Mesothelial cell of epicardium (in vitro differentiated cells): ENCODE measurements at regions not wholly inside any gene's neighbourhood (a gene's known extent, or its start where the extent isn't known, plus 50 kb on each side); places are given as distances from the start of the nearest gene placed in this dataset.

Experiments used
- DNase-seq, 2 experiments: peaks; one replicate each; pipeline ENCODE4 v3.0.0; 2021; ENCODE audit warnings: low spot score in 2 of 2; ENCODE audit not compliant: unreplicated experiment in 2 of 2
- H3K27ac Mint-ChIP-seq: 2 replicates; pipeline ENCODE4 v1.8.0; 2021; ENCODE audit warnings: mixed read lengths
- H3K27me3 Mint-ChIP-seq: 2 replicates; pipeline ENCODE4 v1.8.0; 2021; ENCODE audit warnings: low read depth, mixed read lengths
- H3K36me3 Mint-ChIP-seq: 2 replicates; pipeline ENCODE4 v1.8.0; 2021; ENCODE audit warnings: mixed read lengths
- H3K4me1 Mint-ChIP-seq: 2 replicates; pipeline ENCODE4 v1.8.0; 2021; ENCODE audit warnings: mixed read lengths
- H3K4me3 Mint-ChIP-seq: 2 replicates; pipeline ENCODE4 v1.8.0; 2021; ENCODE audit warnings: mild to moderate bottlenecking, moderate library complexity, mixed read lengths
- H3K9me3 Mint-ChIP-seq: 2 replicates; pipeline ENCODE4 v1.8.0; 2021; ENCODE audit warnings: mixed read lengths
- TF ChIP-seq, protein P1 (sequence below): fragments of 200-600 bp; sonication (generic); IDR thresholded peaks from one replicate; pipeline ENCODE4 v1.5.0; 2021; ENCODE audit warnings: antibody characterized with exemption; ENCODE audit not compliant: unreplicated experiment

DNA sequence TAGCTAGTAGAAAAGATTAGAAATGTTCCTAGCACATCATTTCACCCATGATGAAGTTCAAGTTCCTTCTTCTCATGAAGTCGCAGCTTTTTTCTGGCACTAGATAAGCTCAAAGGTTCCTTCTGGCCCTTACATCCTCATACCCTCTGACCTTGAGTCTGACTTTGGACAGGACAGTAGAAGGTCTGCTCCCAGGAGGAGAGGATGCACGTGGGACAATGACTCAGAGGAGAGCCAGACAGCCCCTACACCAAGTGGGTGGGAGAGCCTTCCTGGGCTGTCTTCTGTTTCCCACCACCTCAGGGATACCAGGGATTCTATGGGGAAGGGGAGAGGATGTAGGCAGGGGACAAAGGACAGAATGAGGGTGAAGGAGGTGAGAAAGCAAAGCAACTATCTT, 86.0 kb downstream of the HHIPL2 start:
- Mint-ChIP-seq H3K4me1 (peaks cover 10% of the 10 kb centered on the region), H3K27ac (no peak overlapping the region), H3K4me3 (no peak overlapping the region), H3K9me3 (peaks cover 15% of the 10 kb centered on the region), H3K27me3 (peaks cover 11% of the 10 kb centered on the region), H3K36me3 (peaks cover 3% of the 10 kb centered on the region)
- TF ChIP-seq, protein P1, sequence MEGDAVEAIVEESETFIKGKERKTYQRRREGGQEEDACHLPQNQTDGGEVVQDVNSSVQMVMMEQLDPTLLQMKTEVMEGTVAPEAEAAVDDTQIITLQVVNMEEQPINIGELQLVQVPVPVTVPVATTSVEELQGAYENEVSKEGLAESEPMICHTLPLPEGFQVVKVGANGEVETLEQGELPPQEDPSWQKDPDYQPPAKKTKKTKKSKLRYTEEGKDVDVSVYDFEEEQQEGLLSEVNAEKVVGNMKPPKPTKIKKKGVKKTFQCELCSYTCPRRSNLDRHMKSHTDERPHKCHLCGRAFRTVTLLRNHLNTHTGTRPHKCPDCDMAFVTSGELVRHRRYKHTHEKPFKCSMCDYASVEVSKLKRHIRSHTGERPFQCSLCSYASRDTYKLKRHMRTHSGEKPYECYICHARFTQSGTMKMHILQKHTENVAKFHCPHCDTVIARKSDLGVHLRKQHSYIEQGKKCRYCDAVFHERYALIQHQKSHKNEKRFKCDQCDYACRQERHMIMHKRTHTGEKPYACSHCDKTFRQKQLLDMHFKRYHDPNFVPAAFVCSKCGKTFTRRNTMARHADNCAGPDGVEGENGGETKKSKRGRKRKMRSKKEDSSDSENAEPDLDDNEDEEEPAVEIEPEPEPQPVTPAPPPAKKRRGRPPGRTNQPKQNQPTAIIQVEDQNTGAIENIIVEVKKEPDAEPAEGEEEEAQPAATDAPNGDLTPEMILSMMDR = no peak
- DNase-seq = no peak

DNA sequence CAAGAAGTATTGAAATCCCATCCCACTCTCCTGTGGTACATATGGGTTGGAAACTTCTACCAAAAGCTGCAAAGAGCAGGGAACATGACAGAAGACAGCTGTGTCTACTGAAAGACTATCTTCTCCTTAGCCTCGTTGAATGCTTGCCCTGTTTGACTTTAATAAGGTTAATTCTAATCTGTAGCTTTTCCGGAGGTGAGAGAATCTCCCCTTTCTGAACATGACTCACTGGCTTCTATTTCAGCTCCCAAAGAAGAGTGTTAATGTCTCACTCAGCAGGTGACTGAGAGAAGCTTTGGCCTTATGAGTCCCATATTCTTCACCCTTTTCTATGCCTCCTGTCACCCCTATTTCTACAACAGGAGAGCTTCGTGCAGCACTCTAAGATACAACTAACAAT, 88.3 kb downstream of the HHIPL2 start:
- Mint-ChIP-seq H3K4me1 (peaks cover 7% of the 10 kb centered on the region), H3K36me3 (peaks cover 3% of the 10 kb centered on the region), H3K27ac (no peak overlapping the region), H3K9me3 (peaks cover 18% of the 10 kb centered on the region), H3K27me3 (peaks cover 11% of the 10 kb centered on the region), H3K4me3 (no peak overlapping the region)
- DNase-seq = no peak
- TF ChIP-seq, protein P1 = no peak

DNA sequence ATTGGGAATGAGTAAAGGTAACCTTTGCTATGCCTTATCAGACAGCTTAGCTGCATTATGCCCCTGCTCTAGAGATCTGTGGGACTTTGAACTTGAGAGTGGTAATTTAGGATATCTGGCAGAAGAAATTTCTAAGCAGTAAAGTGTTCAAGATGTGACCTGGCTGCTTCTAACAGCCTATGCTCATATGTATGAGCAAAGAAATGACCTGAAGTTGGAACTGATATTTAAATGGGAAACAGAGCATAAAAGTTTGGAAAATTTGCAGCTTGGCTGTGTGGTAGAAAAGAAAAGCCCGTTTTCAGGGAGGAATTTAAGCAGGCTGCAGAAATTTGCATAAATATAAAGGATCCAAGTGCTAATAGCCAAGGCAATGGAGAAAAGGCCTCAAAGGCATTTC, 90.4 kb downstream of the HHIPL2 start:
- peaks cover 3% of the 10 kb centered on the region for H3K36me3 Mint-ChIP-seq
- TF ChIP-seq, protein P1 = no peak
- peaks cover 18% of the 10 kb centered on the region for H3K9me3 Mint-ChIP-seq
- H3K4me3 Mint-ChIP-seq = no peak overlapping the region
- no peak for DNase-seq
- H3K27ac Mint-ChIP-seq = no peak overlapping the region
- peaks cover 8% of the 10 kb centered on the region for H3K4me1 Mint-ChIP-seq
- peaks cover 11% of the 10 kb centered on the region for H3K27me3 Mint-ChIP-seq

DNA sequence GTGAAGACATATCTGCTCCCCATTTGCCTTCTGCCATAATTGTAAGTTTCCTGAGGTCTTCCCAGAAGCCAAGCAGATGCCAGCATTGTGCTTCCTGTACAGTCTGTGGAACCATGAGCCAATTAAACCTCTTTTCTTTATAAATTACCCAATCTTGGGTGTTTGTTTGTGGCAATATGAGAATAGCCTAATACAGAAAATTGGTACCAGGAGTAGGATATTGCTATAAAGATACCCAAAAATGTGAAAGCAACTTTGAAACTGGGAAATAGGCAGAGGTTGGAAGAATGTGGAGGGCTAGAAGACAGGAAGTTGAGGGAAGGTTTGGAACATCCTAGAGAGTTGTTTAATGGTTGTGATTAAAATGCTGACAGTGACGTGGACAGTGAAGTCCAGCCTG, 90.8 kb downstream of the HHIPL2 start:
- DNase-seq = no peak
- H3K4me3 Mint-ChIP-seq = no peak overlapping the region
- H3K27me3 Mint-ChIP-seq = peaks cover 13% of the 10 kb centered on the region
- peaks cover 8% of the 10 kb centered on the region for H3K4me1 Mint-ChIP-seq
- H3K9me3 Mint-ChIP-seq = peaks cover 18% of the 10 kb centered on the region
- TF ChIP-seq, protein P1 = no peak
- no peak overlapping the region for H3K27ac Mint-ChIP-seq
- H3K36me3 Mint-ChIP-seq = peaks cover 3% of the 10 kb centered on the region

DNA sequence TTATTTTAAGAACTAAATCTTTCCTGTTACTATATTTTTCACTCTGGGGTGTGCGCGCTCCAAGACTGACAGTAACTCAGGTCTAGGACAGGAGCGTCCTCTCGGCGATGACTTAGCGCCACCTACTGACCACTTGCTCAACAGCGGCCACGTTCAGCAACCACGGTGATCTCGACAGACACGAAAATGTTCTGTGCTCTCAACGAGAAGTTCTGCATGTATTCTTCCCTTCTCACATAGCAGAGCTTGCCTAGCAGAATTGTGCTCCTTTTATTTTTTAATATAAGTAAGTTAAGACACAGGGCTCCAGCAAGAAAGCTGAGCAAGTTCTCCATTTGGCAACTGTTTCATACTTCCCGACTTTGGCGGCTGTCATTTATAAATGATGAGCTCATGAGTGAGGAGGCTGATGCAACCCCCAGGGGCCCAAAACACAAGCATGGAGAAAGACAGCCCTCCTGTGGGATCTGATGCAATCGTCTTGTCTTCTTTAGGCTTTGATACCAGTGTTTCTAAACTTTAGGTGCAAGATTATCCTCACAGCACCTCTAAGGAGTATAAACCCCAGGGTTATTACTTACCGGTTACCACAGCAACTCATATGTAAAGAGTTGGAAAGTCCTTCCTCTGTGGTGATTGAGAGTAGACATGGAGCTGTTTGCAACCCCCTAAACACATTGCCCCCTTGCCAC, 92.6 kb downstream of the HHIPL2 start:
- Mint-ChIP-seq H3K27ac (no peak overlapping the region), H3K36me3 (peaks cover 3% of the 10 kb centered on the region), H3K9me3 (peaks cover 18% of the 10 kb centered on the region), H3K27me3 (peaks cover 18% of the 10 kb centered on the region), H3K4me1 (peaks cover 8% of the 10 kb centered on the region), H3K4me3 (peak overlapping the region; percentile 0)
- peak; percentile 69 to 87 for DNase-seq
- TF ChIP-seq, protein P1 = peak; percentile 87

DNA sequence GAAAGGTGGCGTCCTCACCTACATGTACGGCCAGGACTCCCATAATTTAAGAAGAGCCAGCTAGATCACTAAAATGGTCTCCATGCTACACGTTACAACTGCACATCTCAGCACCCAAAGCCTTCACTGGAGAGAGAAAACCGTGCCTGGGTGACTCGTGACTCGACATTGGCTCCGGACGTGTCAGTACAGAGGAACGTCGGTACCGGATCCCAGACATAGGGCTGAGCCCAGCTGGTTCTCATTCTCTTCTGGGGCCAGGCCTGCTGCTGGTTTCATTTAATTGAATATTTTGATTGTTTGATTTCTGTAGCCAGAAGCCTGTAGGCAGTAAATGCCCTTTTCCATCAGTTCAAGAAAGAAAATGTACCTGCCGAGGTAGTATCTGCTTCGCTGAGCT, 93.1 kb downstream of the HHIPL2 start:
- peaks cover 8% of the 10 kb centered on the region for H3K4me1 Mint-ChIP-seq
- H3K4me3 Mint-ChIP-seq = no peak overlapping the region
- TF ChIP-seq, protein P1 = no peak
- H3K36me3 Mint-ChIP-seq = peaks cover 3% of the 10 kb centered on the region
- H3K9me3 Mint-ChIP-seq = peaks cover 18% of the 10 kb centered on the region
- DNase-seq = no peak
- H3K27me3 Mint-ChIP-seq = peaks cover 18% of the 10 kb centered on the region
- H3K27ac Mint-ChIP-seq = no peak overlapping the region
